Endodermal cell (in vitro differentiated cells): ENCODE measurements at regions not wholly inside any gene's neighbourhood (a gene's known extent, or its start where the extent isn't known, plus 50 kb on each side); places are given as distances from the start of the nearest gene placed in this dataset.

Source experiments
- DNase-seq: peaks from one replicate; pipeline ENCODE4 v3.0.0-alpha.2; 2017
- H3K27ac ChIP-seq: 2 replicates; pipeline ENCODE4 v1.5.1; 2013; ENCODE audit warnings: mild to moderate bottlenecking, low read depth, low read length, moderate library complexity
- H3K27me3 ChIP-seq: 2 replicates; pipeline ENCODE4 v1.6.1; 2013; ENCODE audit warnings: mild to moderate bottlenecking, low read length, moderate library complexity; ENCODE audit not compliant: insufficient read depth, control insufficient read depth, poor library complexity, severe bottlenecking
- H3K36me3 ChIP-seq: 2 replicates; pipeline ENCODE4 v1.7.0; 2013; ENCODE audit warnings: mild to moderate bottlenecking, low read length, moderate library complexity; ENCODE audit not compliant: control insufficient read depth, insufficient read depth
- H3K4me1 ChIP-seq: one replicate; pipeline ENCODE4 v1.7.0; 2013; ENCODE audit warnings: low read length; ENCODE audit not compliant: control insufficient read depth, insufficient read depth
- H3K4me3 ChIP-seq: 2 replicates; pipeline ENCODE4 v1.5.1; 2013; ENCODE audit warnings: mild to moderate bottlenecking, low read length, moderate library complexity
- H3K9ac ChIP-seq: 2 replicates; pipeline ENCODE4 v1.6.1; 2013; ENCODE audit warnings: mild to moderate bottlenecking, low read length, moderate library complexity; ENCODE audit not compliant: poor library complexity, severe bottlenecking; ENCODE audit errors: extremely low read depth
- H3K9me3 ChIP-seq: 2 replicates; pipeline ENCODE4 v1.6.1; 2013; ENCODE audit warnings: mild to moderate bottlenecking, low read length, moderate library complexity; ENCODE audit not compliant: control insufficient read depth
- H3K27ac Mint-ChIP-seq: 2 replicates; pipeline ENCODE4 v1.8.0; 2020; ENCODE audit warnings: mixed read lengths
- H3K27me3 Mint-ChIP-seq: 2 replicates; pipeline ENCODE4 v1.8.0; 2021; ENCODE audit warnings: mild to moderate bottlenecking, mixed read lengths; ENCODE audit not compliant: insufficient read depth
- H3K36me3 Mint-ChIP-seq: 2 replicates; pipeline ENCODE4 v1.8.0; 2020; ENCODE audit warnings: low read depth, mixed read lengths
- H3K4me1 Mint-ChIP-seq: 2 replicates; pipeline ENCODE4 v1.8.0; 2020; ENCODE audit warnings: mixed read lengths
- H3K4me3 Mint-ChIP-seq: 2 replicates; pipeline ENCODE4 v1.8.0; 2020; ENCODE audit warnings: mild to moderate bottlenecking, moderate library complexity, mixed read lengths
- H3K9me3 Mint-ChIP-seq: 2 replicates; pipeline ENCODE4 v1.8.0; 2020; ENCODE audit warnings: mild to moderate bottlenecking, mixed read lengths
- CTCF ChIP-seq: fragments of 200-600 bp; sonication (generic); conservative IDR thresholded peaks from 2 replicates; pipeline ENCODE4 v1.5.0; 2021; ENCODE audit warnings: antibody characterized with exemption, mild to moderate bottlenecking
- WGBS, 2 experiments: methylation state at CpG; one replicate each; pipeline versions ENCODE4 v1.1.5 to v1.1.7; 2013; ENCODE audit warnings: missing lambda C conversion rate in 2 of 2, mixed read lengths in 1 of 2; ENCODE audit not compliant: insufficient coverage in 1 of 2, insufficient read length in 1 of 2; 5-methylcytosine and 5-hydroxymethylcytosine counted together

GRCh38 chr2:237253046-237253702, 160.8 kb downstream of the COL6A3 start:
- Histone ChIP-seq H3K9ac (no peak overlapping the region), H3K9me3 (no peaks in the 10 kb centered on the region), H3K4me3 (no peak overlapping the region), H3K36me3 (no peaks in the 10 kb centered on the region), H3K27me3 (no peaks in the 10 kb centered on the region), H3K27ac (no peak overlapping the region), H3K4me1 (no peaks in the 10 kb centered on the region)
- H3K36me3 Mint-ChIP-seq: no peaks in the 10 kb centered on the region
- TF ChIP-seq CTCF: no peak
- WGBS, 2 experiments: 83 to 89% methylated on average over 2 to 6 of the region's 6 CpGs
- H3K4me1 Mint-ChIP-seq: no peaks in the 10 kb centered on the region
- peaks cover 8% of the 10 kb centered on the region for H3K9me3 Mint-ChIP-seq
- H3K4me3 Mint-ChIP-seq: no peak overlapping the region
- no peak overlapping the region for H3K27ac Mint-ChIP-seq
- DNase-seq: no peak
- no peaks in the 10 kb centered on the region for H3K27me3 Mint-ChIP-seq

GRCh38 chr2:237254369-237254861, 159.5 kb downstream of the COL6A3 start:
- Histone ChIP-seq H3K27me3 (no peaks in the 10 kb centered on the region), H3K9ac (no peak overlapping the region), H3K27ac (no peak overlapping the region), H3K9me3 (no peaks in the 10 kb centered on the region), H3K4me1 (no peaks in the 10 kb centered on the region), H3K36me3 (no peaks in the 10 kb centered on the region), H3K4me3 (no peak overlapping the region)
- Mint-ChIP-seq H3K36me3 (no peaks in the 10 kb centered on the region), H3K4me3 (no peak overlapping the region), H3K27ac (no peak overlapping the region), H3K9me3 (peaks cover under 1% of the 10 kb centered on the region), H3K4me1 (no peaks in the 10 kb centered on the region), H3K27me3 (no peaks in the 10 kb centered on the region)
- 89% methylated on average over 2 of the region's 2 CpGs; no CpG with 5 or more reads in 1 of the 2 experiments for WGBS, 2 experiments
- DNase-seq: no peak
- TF ChIP-seq CTCF: no peak

- no peak for TF ChIP-seq CTCF
- 100% methylated on average over 1 of the region's 2 CpGs; no CpG with 5 or more reads in 1 of the 2 experiments for WGBS, 2 experiments
- Histone ChIP-seq H3K36me3 (no peaks in the 10 kb centered on the region), H3K9me3 (no peaks in the 10 kb centered on the region), H3K27me3 (no peaks in the 10 kb centered on the region), H3K4me1 (no peaks in the 10 kb centered on the region), H3K27ac (no peak overlapping the region), H3K4me3 (no peak overlapping the region), H3K9ac (no peak overlapping the region)
- Mint-ChIP-seq H3K27me3 (no peaks in the 10 kb centered on the region), H3K4me3 (no peak overlapping the region), H3K36me3 (no peaks in the 10 kb centered on the region), H3K9me3 (no peaks in the 10 kb centered on the region), H3K27ac (no peak overlapping the region), H3K4me1 (peaks cover 2% of the 10 kb centered on the region)
- DNase-seq: no peak
These were observed 158.9 kb downstream of the COL6A3 start for GRCh38 chr2:237254911-237255578.
